RWPE2 (cell line): ENCODE measurements at regions not wholly inside any gene's neighbourhood (a gene's known extent, or its start where the extent isn't known, plus 50 kb on each side); places are given as distances from the start of the nearest gene placed in this dataset.
"Not testable (repeated sequence)": the region's sequence is repeated elsewhere in the genome, so short reads cannot be mapped to it uniquely, and the experiment has no call there.

Source experiments
- ATAC-seq: fragments of 200-7000 bp; cut with Tn5 transposase; 3 replicates; pipeline ENCODE4 v1.9.1; 2021; ENCODE audit warnings: low read depth
- DNase-seq: peaks from one replicate; pipeline ENCODE4 v3.0.0-alpha.2; 2020; ENCODE audit warnings: low spot score
- H3K27ac ChIP-seq: fragments of 450-650 bp; 2 replicates; pipeline ENCODE4 v1.5.1; 2017; ENCODE audit warnings: mild to moderate bottlenecking; ENCODE audit not compliant: poor library complexity, severe bottlenecking
- H3K27me3 ChIP-seq: fragments of 250-450 bp; sonication (Bioruptor Pico); 2 replicates; pipeline ENCODE4 v1.5.1; 2021; ENCODE audit warnings: mild to moderate bottlenecking, moderate library complexity; ENCODE audit not compliant: insufficient read depth, poor library complexity, severe bottlenecking
- H3K36me3 ChIP-seq: fragments of 250-450 bp; sonication (Bioruptor Pico); 2 replicates; pipeline ENCODE4 v1.5.1; 2020; ENCODE audit warnings: low read depth, mild to moderate bottlenecking, moderate library complexity
- H3K4me1 ChIP-seq: fragments of 250-450 bp; sonication (Bioruptor Pico); 2 replicates; pipeline ENCODE4 v1.5.1; 2021; ENCODE audit warnings: mild to moderate bottlenecking, moderate library complexity; ENCODE audit not compliant: insufficient read depth, poor library complexity, severe bottlenecking
- H3K4me3 ChIP-seq: fragments of 250-450 bp; sonication (Bioruptor Pico); 2 replicates; pipeline ENCODE4 v1.5.1; 2021; ENCODE audit warnings: mild to moderate bottlenecking, moderate library complexity; ENCODE audit not compliant: severe bottlenecking
- H3K9me3 ChIP-seq: fragments of 250-450 bp; sonication (Bioruptor Pico); 2 replicates; pipeline ENCODE4 v1.5.1; 2021; ENCODE audit warnings: mild to moderate bottlenecking, moderate library complexity; ENCODE audit not compliant: severe bottlenecking
- TF ChIP-seq, protein P1 (sequence below): fragments of 450-650 bp; IDR thresholded peaks from one replicate; pipeline ENCODE4 v1.5.1; 2017; ENCODE audit warnings: mild to moderate bottlenecking, moderate library complexity; ENCODE audit not compliant: poor library complexity, severe bottlenecking

- no peaks in the 10 kb centered on the region for H3K27me3 ChIP-seq
- H3K36me3 ChIP-seq: no peaks in the 10 kb centered on the region
- H3K4me3 ChIP-seq: no peak overlapping the region
Observed at GRCh38 chrX:78822157-78822690, 74.7 kb downstream of the LPAR4 start.

GRCh38 chrX:78831523-78831922 is 84.0 kb downstream of the LPAR4 start:
- Histone ChIP-seq H3K4me1 (no peaks in the 10 kb centered on the region), H3K4me3 (no peak overlapping the region), H3K27me3 (no peaks in the 10 kb centered on the region), H3K9me3 (no peaks in the 10 kb centered on the region), H3K36me3 (no peaks in the 10 kb centered on the region), H3K27ac (no peak overlapping the region)
- TF ChIP-seq, protein P1, sequence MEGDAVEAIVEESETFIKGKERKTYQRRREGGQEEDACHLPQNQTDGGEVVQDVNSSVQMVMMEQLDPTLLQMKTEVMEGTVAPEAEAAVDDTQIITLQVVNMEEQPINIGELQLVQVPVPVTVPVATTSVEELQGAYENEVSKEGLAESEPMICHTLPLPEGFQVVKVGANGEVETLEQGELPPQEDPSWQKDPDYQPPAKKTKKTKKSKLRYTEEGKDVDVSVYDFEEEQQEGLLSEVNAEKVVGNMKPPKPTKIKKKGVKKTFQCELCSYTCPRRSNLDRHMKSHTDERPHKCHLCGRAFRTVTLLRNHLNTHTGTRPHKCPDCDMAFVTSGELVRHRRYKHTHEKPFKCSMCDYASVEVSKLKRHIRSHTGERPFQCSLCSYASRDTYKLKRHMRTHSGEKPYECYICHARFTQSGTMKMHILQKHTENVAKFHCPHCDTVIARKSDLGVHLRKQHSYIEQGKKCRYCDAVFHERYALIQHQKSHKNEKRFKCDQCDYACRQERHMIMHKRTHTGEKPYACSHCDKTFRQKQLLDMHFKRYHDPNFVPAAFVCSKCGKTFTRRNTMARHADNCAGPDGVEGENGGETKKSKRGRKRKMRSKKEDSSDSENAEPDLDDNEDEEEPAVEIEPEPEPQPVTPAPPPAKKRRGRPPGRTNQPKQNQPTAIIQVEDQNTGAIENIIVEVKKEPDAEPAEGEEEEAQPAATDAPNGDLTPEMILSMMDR: no peak
- ATAC-seq: no peak
- DNase-seq: no peak

More at GRCh38 chrX:78822157-78822690, 74.7 kb downstream of the LPAR4 start:
- H3K9me3 ChIP-seq: no peaks in the 10 kb centered on the region
- H3K27ac ChIP-seq: no peak overlapping the region
- TF ChIP-seq, protein P1: no peak
- H3K4me1 ChIP-seq: no peaks in the 10 kb centered on the region
- ATAC-seq (no peak), DNase-seq (no peak)

- ATAC-seq: no peak
- H3K36me3 ChIP-seq: no peaks in the 10 kb centered on the region
- no peaks in the 10 kb centered on the region for H3K27me3 ChIP-seq
- DNase-seq: no peak
- TF ChIP-seq, protein P1: no peak
- no peak overlapping the region for H3K4me3 ChIP-seq
- no peak overlapping the region for H3K27ac ChIP-seq
- H3K4me1 ChIP-seq: no peaks in the 10 kb centered on the region
- no peaks in the 10 kb centered on the region for H3K9me3 ChIP-seq
Observed at GRCh38 chrX:78838709-78839108, 91.2 kb downstream of the LPAR4 start.

DNA sequence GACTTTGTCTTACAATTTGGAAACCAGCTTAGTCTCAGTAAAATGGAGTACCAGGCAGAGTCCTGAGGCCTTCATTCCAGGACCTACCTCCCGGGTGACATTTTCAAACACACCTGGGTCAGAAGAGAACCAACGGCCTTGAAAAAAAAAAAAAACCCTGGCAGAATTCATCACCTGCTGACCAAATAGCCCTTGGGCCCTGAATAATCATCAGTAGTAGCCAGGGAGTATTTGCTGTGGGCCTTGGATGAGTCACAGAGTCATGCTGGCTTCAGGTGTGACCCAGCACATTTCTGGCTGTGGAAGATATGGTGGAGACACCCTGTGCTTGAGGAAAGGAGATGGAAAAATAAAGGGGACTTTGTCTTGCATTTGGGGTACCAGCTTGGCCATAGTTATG is 92.2 kb downstream of the LPAR4 start:
- TF ChIP-seq, protein P1: no peak
- Histone ChIP-seq H3K9me3 (no peaks in the 10 kb centered on the region), H3K27me3 (no peaks in the 10 kb centered on the region), H3K27ac (no peak overlapping the region), H3K36me3 (no peaks in the 10 kb centered on the region), H3K4me3 (no peak overlapping the region), H3K4me1 (no peaks in the 10 kb centered on the region)
- ATAC-seq (no peak), DNase-seq (no peak)

- not testable (repeated sequence) for ATAC-seq, H3K4me3 ChIP-seq
Observed at GRCh38 chrX:78844218-78844617, 96.7 kb downstream of the LPAR4 start.

DNA sequence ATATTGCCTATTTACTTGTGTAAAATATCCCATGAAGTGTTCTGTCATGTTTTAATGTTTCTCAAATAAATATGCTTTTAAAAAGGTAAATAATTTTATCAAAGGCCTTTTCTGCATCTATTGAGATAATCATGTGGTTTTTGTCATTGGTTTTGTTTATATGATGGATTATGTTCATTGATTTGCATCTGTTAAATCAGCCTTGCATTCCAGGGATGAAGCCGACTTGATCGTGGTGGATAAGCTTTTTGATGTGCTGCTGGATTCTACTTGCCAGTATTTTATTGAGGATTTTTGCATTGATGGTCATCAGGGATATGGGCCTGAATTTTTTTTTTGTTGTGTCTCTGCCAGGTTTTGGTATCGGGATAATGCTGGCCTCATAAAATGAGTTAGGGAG is 63.9 kb upstream of the P2RY10 start:
- H3K4me3 ChIP-seq, H3K27ac ChIP-seq, H3K36me3 ChIP-seq, H3K4me1 ChIP-seq, ATAC-seq, DNase-seq, H3K9me3 ChIP-seq, H3K27me3 ChIP-seq: not testable (repeated sequence)

More at GRCh38 chrX:78844218-78844617, 96.7 kb downstream of the LPAR4 start:
- not testable (repeated sequence) for H3K9me3 ChIP-seq, DNase-seq, H3K36me3 ChIP-seq, H3K27me3 ChIP-seq, H3K27ac ChIP-seq, H3K4me1 ChIP-seq
